NCI-H2081 (cell line): ENCODE measurements at regions not wholly inside any gene's neighbourhood (a gene's known extent, or its start where the extent isn't known, plus 50 kb on each side); places are given as distances from the start of the nearest gene placed in this dataset.
"Not testable (repeated sequence)": the region's sequence is repeated elsewhere in the genome, so short reads cannot be mapped to it uniquely, and the experiment has no call there.

ENCODE experiments used
- DNase-seq, 2 experiments: peaks; one replicate each; lab custom pipeline; 2025; lab: John Stamatoyannopoulos, UW

DNA sequence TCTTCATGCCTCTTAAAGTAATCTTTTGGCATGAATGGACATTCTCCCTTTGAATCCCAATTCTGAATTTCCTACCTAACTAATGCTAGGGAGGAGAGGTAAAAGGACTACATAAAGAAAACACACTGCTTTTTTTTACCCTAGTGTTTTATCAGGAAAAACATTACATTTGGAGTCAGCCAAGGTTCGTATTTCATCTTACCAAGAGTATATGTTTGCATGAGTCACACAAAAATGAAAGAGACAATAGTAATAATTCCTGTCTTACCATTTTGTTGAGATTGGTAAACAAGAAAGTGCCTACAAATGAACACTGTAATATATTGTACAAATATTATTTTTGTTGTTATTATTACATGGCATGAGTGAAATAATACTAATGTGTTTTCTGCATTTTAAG lies 112.9 kb upstream of the WARS2 start:
- DNase-seq: peak in 1 of 2 experiments; percentile 1

- DNase-seq: no peak
These were observed 113.7 kb upstream of the WARS2 start for GRCh38 chr1:119254067-119254720.

GRCh38 chr1:119256089-119256488 lies 112.5 kb upstream of the HAO2 start:
- DNase-seq: not testable (repeated sequence)

GRCh38 chr1:119260506-119260905 lies 108.1 kb upstream of the HAO2 start:
- no peak for DNase-seq

DNA sequence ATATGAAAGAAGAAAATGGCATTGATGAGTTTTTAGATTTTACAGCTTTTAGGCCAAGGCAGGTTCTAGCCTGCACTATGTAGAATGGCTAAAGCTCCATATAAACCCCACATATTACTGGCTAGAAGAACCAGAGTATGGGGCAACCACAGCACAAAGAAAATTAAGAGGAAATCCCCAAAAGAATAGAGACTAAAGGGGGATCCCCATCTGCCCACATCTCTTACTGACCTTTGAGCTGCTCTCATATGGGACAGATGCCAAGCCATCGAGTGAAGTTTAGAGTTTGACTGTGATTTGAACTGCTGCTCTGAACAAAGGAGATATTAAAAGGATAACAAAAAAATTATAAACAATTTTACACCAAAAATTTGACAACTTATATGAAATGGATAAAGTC lies 102.2 kb upstream of the HAO2 start:
- DNase-seq: no peak

- no peak for DNase-seq
These were observed 101.7 kb upstream of the HAO2 start for GRCh38 chr1:119266858-119267257.

DNA sequence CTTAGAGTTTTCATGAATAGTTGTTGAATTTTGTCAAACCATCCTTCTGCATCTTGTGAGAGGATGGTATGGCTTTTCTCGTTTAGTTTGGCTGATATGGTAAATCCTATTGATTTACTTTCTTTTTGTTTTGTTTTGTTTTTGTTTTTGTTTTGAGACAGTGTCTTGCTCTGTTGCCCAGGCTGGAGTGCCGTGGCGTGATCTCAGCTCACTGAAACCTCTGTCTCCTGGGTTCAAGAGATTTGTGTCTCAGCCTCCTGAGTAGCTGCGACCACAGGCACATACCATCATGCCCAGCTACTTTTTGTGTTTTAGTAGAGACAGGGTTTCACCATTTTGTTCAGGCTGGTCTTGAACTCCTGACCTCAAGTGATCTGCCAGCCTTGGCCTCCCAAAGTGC lies 101.3 kb upstream of the HAO2 start:
- DNase-seq: not testable (repeated sequence)

GRCh38 chr1:119268879-119269278 lies 99.7 kb upstream of the HAO2 start:
- no peak for DNase-seq

- peak; percentile 38 to 42 for DNase-seq
These were observed 93.1 kb upstream of the HAO2 start for GRCh38 chr1:119275145-119276134.

DNA sequence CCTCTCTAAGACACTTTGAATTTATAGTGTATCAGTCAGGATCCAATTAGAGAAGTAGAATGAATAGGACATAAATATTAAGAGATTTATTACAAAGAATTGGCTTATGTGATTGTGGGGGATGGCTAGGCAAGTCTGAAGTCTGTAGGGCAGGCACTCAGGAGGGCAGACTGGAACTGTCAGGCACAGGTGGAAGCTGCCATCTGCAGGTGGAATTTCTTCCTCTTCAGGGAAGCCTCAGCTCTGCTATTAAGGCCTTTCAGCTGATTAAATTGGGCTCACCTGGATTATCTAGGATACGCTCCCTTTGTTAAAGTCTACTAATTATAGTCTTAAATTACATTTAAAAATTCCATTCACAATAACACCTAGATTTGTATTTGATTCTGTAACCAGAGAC lies 92.0 kb upstream of the HAO2 start:
- DNase-seq: peak; percentile 31 to 71

DNA sequence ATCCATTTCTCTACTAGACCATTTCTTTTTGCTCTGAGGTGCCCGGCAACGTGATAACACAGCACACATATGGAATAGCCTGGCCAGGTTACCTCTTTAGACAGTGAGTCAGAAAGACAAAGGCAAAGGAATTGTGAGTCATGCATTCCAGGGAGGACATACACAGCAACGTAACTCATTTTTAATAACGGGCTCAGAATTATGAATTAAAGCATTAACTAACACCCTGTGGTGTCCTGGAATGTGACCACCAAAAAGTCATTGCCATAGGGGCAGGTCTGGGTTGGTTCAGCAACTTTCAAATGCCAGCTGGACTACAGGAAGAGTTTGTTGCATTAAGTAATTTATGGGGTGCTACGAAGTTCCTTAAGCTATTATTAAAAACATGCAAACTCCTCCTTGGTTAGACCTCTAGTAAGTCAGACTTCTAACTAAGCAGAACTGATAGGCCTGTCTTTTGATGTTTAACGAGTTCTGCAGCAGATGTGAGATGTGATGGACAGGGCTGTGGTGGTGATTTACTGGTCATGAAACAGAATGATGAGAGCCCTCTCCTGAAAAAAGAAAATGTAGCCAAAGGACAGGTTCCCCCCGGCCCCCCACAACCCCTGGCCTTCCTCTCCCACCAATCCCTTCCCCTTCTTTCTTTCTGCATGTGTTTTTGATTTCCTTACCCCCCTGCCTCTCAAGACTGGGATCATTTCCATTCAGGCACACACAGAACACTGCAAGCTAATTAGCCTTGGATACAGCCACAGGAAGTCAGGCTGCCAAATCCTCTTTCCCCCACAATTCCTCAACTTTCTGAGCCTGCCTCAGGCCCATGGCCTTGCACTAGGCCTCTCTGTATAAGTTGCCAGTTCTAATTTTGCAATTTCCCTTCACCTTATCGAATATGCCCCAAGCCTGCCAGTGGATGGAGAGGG lies 88.9 kb upstream of the HAO2 start:
- no peak for DNase-seq

GRCh38 chr1:119285482-119285881 lies 83.1 kb upstream of the HAO2 start:
- no peak for DNase-seq

GRCh38 chr1:119286587-119287181 lies 81.9 kb upstream of the HAO2 start:
- DNase-seq: peak; percentile 48 to 52

- no peak for DNase-seq
These were observed 79.8 kb upstream of the HAO2 start for GRCh38 chr1:119288751-119289150.

DNA sequence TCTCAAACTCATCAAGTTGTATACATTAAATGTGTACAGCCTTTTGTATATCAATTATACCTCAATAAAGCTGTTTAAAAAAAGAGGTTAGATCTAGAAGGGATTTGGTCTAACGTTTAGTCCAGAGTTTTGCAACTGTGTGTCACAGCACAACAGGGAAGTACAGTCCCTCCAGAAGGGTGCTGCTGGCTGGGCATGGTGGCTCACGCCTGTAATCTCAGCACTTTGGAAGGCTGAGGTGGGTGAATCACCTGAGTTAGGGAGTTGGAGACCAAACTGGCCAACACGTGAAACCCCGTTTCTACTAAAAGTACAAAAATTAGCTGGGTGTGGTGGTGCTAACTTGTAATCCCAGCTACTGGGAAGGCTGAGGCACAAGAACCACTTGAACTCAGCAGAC lies 78.3 kb upstream of the HAO2 start:
- DNase-seq: no peak

GRCh38 chr1:119291611-119292206 lies 76.9 kb upstream of the HAO2 start:
- DNase-seq: no peak

GRCh38 chr1:119293797-119294196 lies 74.8 kb upstream of the HAO2 start:
- no peak for DNase-seq

GRCh38 chr1:119294199-119294598 lies 74.4 kb upstream of the HAO2 start:
- no peak for DNase-seq

GRCh38 chr1:119294722-119295121 lies 73.9 kb upstream of the HAO2 start:
- no peak for DNase-seq

GRCh38 chr1:119298687-119299303 lies 69.8 kb upstream of the HAO2 start:
- peak; percentile 52 to 81 for DNase-seq

- no peak for DNase-seq
These were observed 66.6 kb upstream of the HAO2 start for GRCh38 chr1:119302011-119302410.
